NCI-H1105 (cell line): ENCODE measurements at regions not wholly inside any gene's neighbourhood (a gene's known extent, or its start where the extent isn't known, plus 50 kb on each side); places are given as distances from the start of the nearest gene placed in this dataset.
"Not testable (repeated sequence)": the region's sequence is repeated elsewhere in the genome, so short reads cannot be mapped to it uniquely, and the experiment has no call there.

Experiments used
- DNase-seq: peaks from one replicate; lab custom pipeline; 2025; lab: John Stamatoyannopoulos, UW

DNA sequence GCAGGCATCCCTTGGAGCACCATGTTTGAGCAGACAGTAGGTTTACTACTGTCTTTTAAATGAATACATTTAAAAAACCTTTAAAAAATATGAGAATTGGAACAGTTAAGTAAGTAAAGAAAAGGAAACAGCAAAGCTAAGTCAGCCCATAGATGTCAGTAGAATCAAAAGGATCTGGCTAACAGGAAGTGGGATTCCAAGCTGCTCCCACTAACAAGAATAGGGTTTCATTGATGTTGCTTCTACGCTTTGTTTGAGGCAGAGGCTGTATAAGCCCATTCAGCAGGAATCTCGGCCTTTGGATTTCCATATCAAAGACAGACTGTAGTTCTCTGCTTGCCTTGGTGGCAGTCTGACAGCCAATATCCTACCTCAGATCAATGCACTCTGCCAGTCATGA, 122.9 kb upstream of the ELAC2 start:
- no peak for DNase-seq

GRCh38 chr17:13135506-13135905, 117.7 kb upstream of the ELAC2 start:
- DNase-seq, result no peak

DNA sequence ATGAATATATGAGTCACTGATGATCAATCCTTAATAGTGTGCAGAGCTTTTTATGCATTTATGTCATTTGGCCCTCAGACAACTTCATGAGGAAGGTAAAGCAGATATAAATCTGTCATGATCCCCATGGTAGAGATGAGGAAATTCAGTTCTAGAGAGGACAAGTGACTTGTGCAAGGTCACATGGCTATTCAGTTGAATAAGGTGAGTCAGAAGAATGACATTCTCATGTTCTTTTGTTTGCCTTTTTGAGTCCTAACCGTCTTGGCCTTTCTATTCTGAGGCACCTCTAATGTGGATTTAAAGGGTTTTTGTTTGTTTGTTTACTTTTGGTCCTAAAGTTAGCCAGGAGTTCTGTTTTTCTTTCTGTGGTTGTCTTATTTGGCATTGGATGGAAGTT, 116.2 kb upstream of the ELAC2 start:
- DNase-seq, result no peak

- DNase-seq, result no peak
Observed at GRCh38 chr17:13131225-13131624, 113.4 kb upstream of the ELAC2 start.

GRCh38 chr17:13129356-13129755, 111.5 kb upstream of the ELAC2 start:
- DNase-seq, result no peak

- no peak for DNase-seq
Observed at GRCh38 chr17:13128676-13129075, 110.8 kb upstream of the ELAC2 start.

GRCh38 chr17:13127921-13128602, 110.2 kb upstream of the ELAC2 start:
- DNase-seq, result no peak

GRCh38 chr17:13120864-13121263, 103.0 kb upstream of the ELAC2 start:
- no peak for DNase-seq

GRCh38 chr17:13118311-13118710, 100.5 kb upstream of the ELAC2 start:
- no peak for DNase-seq

- no peak for DNase-seq
Observed at GRCh38 chr17:13117616-13118015, 99.8 kb upstream of the ELAC2 start.

DNA sequence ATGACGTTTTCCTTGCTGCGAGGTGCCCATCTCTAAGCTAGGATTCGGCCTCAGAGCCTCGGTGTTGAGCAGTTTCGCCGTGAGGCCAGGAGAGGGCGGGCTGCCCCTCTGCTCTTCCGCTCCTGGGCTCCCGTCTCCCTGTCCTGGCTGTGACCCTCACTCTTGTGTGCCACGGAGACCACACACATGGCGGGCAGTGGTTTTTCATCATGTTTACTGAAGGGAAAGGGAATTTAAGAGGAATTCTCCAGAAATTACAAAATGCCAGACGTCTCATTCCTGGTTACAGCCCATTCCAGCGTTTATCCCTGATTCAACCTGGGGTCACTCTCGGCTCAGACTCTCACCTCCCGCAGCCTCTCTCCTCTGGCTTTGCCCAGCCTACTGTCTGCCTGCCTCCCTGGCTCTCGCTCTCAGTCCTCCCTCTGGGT, 96.8 kb upstream of the ELAC2 start:
- no peak for DNase-seq

DNA sequence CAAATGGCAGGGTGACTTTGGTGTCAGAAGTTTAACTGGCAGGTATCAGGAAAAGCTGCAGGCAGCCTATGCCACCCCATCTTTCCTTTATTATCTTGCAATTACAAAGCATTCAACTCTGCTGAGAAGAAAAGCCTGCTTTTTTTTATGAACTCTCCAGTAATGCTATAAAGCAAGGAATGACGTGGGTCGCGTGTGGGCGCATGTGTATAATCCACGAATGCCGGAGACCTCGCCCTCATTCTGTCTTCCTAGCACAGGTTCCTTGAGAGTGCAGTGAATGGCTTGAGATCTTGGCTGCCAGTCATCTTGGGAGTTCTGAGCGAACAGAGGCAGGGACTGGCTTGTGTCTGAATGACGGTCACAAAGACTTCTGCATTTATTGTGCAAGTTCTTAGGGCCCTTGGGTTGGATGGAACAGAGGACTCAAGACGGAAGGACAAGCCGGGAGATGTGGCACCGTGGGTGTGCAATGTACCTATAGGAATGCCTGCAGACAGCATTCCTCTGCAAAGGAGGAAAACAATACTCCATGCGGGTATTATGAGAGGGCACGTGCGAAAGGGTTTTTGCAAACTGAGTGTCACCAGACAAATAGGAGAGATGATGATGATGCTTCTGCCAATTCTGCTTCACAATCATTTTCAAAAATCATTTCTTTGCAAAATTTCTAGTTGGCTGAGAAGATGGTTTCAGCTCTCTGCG, 96.1 kb upstream of the ELAC2 start:
- no peak for DNase-seq

GRCh38 chr17:13107676-13108235, 89.9 kb upstream of the ELAC2 start:
- DNase-seq, result no peak

DNA sequence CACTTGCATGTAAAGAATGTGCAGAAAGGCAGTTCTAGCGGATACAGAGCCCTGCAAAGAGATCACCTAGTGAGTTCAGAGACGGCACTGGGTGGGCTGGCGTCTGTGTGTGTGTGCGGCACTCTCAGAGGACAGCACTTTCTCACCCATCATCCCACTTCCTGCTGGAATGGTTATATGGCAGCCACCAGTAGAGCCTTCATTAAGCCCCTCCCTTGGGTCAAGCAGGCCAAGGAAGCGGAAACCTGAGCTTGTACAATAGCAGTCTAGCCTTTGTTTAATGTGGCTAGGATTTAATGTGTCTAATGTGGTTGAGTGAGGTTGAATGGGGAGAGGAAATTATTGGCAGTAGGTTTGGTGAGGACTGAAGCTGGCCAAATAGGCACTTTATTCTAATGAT, 88.3 kb upstream of the ELAC2 start:
- DNase-seq, result no peak

DNA sequence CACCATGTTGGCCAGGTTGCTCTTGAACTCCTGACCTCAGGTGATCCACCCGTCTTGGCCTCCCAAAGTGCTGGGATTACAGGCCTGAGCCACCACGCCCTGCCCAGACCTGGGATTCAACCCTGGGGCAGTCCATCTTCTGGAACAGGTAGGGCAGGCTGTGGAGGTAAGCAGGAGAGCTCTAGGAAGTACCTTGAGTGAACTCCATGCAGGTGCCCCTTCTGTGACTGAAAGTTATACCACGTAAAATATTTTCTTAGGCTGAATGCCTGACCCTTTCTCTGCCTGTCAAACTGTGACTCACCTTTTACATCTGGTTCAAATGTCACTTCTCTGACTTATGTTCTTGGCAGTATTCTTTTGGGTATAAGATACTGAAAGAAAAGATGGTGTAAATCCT, 86.7 kb upstream of the ELAC2 start:
- no peak for DNase-seq

DNA sequence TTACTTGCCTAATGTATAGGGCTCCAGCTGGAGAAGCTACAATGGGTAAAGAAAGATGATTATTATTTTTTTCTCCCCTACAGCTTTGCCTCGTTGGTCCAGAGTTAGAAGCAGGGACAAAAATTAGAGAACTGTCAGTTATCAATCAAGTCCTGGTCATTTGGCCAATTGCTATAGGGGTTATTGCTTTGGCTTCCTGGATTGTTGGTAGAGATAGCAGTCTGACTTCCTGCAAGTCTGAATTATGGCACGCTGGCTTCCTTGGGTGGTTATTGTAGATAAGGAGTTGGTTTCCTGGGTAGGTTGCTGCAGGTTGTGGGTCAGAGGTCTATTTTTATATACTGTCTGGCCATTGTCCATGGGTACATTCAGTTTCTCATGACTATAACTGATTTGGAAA, 84.7 kb upstream of the ELAC2 start:
- no peak for DNase-seq

DNA sequence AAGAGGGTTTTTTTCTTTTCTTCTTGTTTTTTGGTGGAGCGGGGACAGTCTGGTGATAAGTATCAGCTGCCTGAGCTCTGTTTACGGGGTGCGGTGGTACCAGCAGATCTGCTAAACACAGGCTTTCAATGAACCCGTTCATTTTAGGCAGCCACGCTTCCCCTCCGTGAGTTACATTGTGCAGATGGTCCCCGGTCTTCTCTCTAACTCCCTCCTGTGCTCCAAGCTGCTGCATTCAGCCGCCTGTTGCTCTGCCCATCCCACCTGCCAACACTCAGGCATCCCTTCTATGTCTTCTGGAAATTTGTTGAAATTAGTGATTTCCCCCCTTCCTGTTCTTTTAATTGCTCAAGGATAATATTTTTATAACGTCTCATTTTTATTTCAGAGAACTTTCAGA, 82.1 kb upstream of the ELAC2 start:
- DNase-seq, result no peak

- no peak for DNase-seq
Observed at GRCh38 chr17:13099089-13099735, 81.4 kb upstream of the ELAC2 start.

DNA sequence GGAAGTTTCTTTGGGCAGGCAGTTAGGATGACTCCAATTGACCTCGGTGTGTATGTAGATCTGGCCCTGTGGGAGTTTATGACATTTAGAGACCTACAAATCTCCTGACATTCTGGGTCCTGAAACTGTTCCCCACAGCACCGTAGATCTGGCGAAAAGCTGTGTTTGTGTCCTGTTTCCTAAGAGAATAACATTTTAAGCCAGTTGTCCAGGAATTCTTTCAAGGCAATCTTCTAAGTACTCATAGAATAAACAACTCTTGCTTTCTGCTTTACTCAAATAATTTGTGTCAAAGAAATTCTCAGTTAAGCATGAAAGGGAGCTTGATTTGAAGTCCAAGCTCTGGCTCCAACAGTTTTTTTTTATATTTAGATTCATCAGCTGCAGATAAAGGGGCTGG, 78.5 kb upstream of the ELAC2 start:
- no peak for DNase-seq

DNA sequence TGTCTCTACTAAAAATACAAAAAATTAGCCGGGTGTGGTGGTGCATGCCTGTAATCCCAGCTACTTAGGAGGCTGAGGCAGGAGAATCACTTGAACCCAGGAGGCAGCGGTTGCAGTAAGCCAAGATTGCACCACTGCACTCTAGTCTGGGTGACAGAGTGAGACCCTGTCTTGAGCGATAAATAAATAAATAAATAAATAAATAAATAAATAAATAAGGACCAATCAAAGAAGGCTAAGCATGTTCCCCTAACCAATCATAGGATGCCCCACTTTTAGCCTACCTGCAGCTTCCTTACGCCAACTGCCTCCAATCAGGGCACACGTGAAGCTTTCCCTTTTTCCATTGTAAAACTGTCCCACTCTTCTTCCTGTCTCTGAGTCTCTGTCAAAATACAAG, 74.2 kb upstream of the ELAC2 start:
- DNase-seq, result not testable (repeated sequence)

DNA sequence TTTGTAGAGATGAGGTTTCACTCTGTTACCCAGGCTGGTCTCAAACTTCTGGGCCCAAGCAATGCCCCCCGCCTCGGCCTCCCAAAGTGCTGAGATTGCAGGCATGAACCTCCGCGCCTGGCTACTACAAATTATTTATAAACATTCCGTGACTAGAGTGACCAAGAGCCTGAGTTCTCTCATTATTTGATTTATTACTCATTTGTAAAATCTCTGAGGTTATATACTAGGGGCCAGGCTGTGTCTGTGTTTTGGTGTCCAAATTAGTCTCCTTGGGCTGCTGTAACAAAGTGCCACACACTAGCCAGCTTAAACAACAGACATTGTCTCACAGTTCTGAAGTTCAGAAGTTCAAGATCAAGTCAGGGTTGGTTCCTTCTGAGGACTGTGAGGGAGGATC, 70.8 kb upstream of the ELAC2 start:
- no peak for DNase-seq

GRCh38 chr17:13087802-13088201, 70.0 kb upstream of the ELAC2 start:
- DNase-seq, result no peak

- DNase-seq, result no peak
Observed at GRCh38 chr17:13086142-13086769, 68.4 kb upstream of the ELAC2 start.
